PC-3 (cell line): ENCODE measurements at regions not wholly inside any gene's neighbourhood (a gene's known extent, or its start where the extent isn't known, plus 50 kb on each side); places are given as distances from the start of the nearest gene placed in this dataset.

ENCODE experiments used
- CTCF ChIP-seq: fragments of 300-600 bp; sonication (generic); conservative IDR thresholded peaks from 2 replicates; pipeline ENCODE4 v1.5.1; 2017; ENCODE audit warnings: antibody characterized with exemption, low read depth, mild to moderate bottlenecking, low read length
- EZH2 ChIP-seq: fragments of 300-600 bp; sonication (generic); IDR thresholded peaks from one replicate; pipeline ENCODE4 v1.6.1; 2017; ENCODE audit warnings: antibody characterized with exemption, mild to moderate bottlenecking, low read length; ENCODE audit not compliant: unreplicated experiment

GRCh38 chr9:109586993-109587392 is 88.9 kb upstream of the PTPN3 start:
- no peak for TF ChIP-seq CTCF
- no peak for TF ChIP-seq EZH2
